Natural killer cell (primary cell): ENCODE measurements at regions not wholly inside any gene's neighbourhood (a gene's known extent, or its start where the extent isn't known, plus 50 kb on each side); places are given as distances from the start of the nearest gene placed in this dataset.

Experiments
- ATAC-seq, 3 donors: fragments of 150-1000 bp in 2 of 3; fragments of 200-7000 bp in 1 of 3; cut with Tn5 transposase; 1 replicate in 1 of 3; 2 replicates in 2 of 3; pipeline ENCODE4 v1.10.0; 2021; ENCODE audit warnings: mild to moderate bottlenecking in 2 of 3, moderate library complexity in 2 of 3
- DNase-seq, 2 donors: peaks; one replicate each; pipeline versions ENCODE4 v3.0.0 to v3.0.0-alpha.2; 2013 to 2021; ENCODE audit warnings: mixed read lengths in 1 of 2
- H3K27ac ChIP-seq: one replicate; pipeline ENCODE4 v1.5.1; 2013; ENCODE audit warnings: mild to moderate bottlenecking, low read length
- H3K27me3 ChIP-seq: one replicate; pipeline ENCODE4 v1.6.1; 2013; ENCODE audit warnings: low read length; ENCODE audit not compliant: control insufficient read depth, insufficient read depth
- H3K36me3 ChIP-seq: one replicate; pipeline ENCODE4 v1.6.1; 2013; ENCODE audit warnings: low read length; ENCODE audit not compliant: control insufficient read depth, insufficient read depth
- H3K4me1 ChIP-seq: one replicate; pipeline ENCODE4 v1.6.1; 2013; ENCODE audit warnings: low read length; ENCODE audit not compliant: control insufficient read depth, insufficient read depth
- H3K4me3 ChIP-seq: one replicate; pipeline ENCODE4 v1.5.1; 2013; ENCODE audit warnings: low read length
- H3K9me3 ChIP-seq: one replicate; pipeline ENCODE4 v1.6.1; 2013; ENCODE audit warnings: low read length; ENCODE audit not compliant: control insufficient read depth, insufficient read depth
- H3K27ac Mint-ChIP-seq, 2 donors: one replicate each; pipeline ENCODE4 v1.8.0; 2022; ENCODE audit warnings: mild to moderate bottlenecking in 2 of 2, mixed read lengths in 2 of 2, moderate library complexity in 1 of 2
- H3K27me3 Mint-ChIP-seq, 2 donors: one replicate each; pipeline ENCODE4 v1.8.0; 2022; ENCODE audit warnings: low read depth in 2 of 2, mixed read lengths in 2 of 2
- H3K36me3 Mint-ChIP-seq: one replicate; pipeline ENCODE4 v1.8.0; 2022; ENCODE audit warnings: mixed read lengths
- H3K4me1 Mint-ChIP-seq, 2 donors: one replicate each; pipeline ENCODE4 v1.8.0; 2022; ENCODE audit warnings: mixed read lengths in 2 of 2
- H3K4me3 Mint-ChIP-seq: one replicate; pipeline ENCODE4 v1.8.0; 2022; ENCODE audit warnings: mild to moderate bottlenecking, moderate library complexity, mixed read lengths
- H3K9me3 Mint-ChIP-seq, 2 donors: one replicate each; pipeline ENCODE4 v1.8.0; 2022; ENCODE audit warnings: mixed read lengths in 2 of 2
- WGBS: methylation state at CpG from one replicate; pipeline ENCODE4 v1.1.7; 2013; ENCODE audit warnings: missing lambda C conversion rate; ENCODE audit not compliant: insufficient coverage; 5-methylcytosine and 5-hydroxymethylcytosine counted together
- intact Hi-C: fragments of 100-400 bp; cut with micrococcal nuclease; formaldehyde crosslinking; loops from one replicate; pipeline ENCODE4 v1.14.2; 2022
- TF ChIP-seq, protein P1 (sequence below): fragments of 200-600 bp; IDR thresholded peaks from one replicate; pipeline ENCODE4 v1.8.0; 2022; ENCODE audit warnings: antibody characterized with exemption

DNA sequence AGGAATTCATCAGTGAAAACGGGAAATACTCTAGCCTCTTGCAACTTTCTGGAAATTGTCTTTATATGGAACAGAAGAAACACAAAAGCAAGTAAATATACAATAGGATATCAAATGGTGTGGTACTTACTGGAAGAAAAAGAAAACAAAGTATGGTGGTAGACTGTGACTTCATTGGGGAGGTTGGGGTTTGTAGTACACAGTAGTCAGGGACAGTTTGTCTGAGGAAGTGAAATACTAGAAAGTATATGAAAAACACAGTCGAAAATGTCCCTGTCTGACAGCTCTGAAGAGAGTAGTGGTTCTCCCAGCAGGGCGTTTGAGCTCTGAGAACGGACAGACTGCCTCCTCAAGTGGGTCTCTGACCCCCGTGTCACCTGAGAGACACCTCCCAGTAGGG lies 390.0 kb upstream of the NWD2 start:
- H3K4me1 ChIP-seq, result no peaks in the 10 kb centered on the region
- DNase-seq (no peak), ATAC-seq (no peak)
- H3K4me1 Mint-ChIP-seq, result no peaks in the 10 kb centered on the region
- H3K36me3 ChIP-seq, result no peaks in the 10 kb centered on the region
- intact Hi-C loops, result no loop called here
- H3K9me3 Mint-ChIP-seq, result peaks cover 8 to 13% of the 10 kb centered on the region in 2 donors
- H3K27ac Mint-ChIP-seq, result no peak overlapping the region
- H3K27me3 Mint-ChIP-seq, result no peaks in the 10 kb centered on the region
- WGBS, result 60% methylated on average over 4 of the region's 5 CpGs
- TF ChIP-seq, protein P1, sequence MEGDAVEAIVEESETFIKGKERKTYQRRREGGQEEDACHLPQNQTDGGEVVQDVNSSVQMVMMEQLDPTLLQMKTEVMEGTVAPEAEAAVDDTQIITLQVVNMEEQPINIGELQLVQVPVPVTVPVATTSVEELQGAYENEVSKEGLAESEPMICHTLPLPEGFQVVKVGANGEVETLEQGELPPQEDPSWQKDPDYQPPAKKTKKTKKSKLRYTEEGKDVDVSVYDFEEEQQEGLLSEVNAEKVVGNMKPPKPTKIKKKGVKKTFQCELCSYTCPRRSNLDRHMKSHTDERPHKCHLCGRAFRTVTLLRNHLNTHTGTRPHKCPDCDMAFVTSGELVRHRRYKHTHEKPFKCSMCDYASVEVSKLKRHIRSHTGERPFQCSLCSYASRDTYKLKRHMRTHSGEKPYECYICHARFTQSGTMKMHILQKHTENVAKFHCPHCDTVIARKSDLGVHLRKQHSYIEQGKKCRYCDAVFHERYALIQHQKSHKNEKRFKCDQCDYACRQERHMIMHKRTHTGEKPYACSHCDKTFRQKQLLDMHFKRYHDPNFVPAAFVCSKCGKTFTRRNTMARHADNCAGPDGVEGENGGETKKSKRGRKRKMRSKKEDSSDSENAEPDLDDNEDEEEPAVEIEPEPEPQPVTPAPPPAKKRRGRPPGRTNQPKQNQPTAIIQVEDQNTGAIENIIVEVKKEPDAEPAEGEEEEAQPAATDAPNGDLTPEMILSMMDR, result no peak
- H3K4me3 Mint-ChIP-seq, result no peak overlapping the region
- no peaks in the 10 kb centered on the region for H3K9me3 ChIP-seq
- no peaks in the 10 kb centered on the region for H3K36me3 Mint-ChIP-seq
- no peaks in the 10 kb centered on the region for H3K27me3 ChIP-seq
- H3K27ac ChIP-seq, result no peak overlapping the region
- no peak overlapping the region for H3K4me3 ChIP-seq

DNA sequence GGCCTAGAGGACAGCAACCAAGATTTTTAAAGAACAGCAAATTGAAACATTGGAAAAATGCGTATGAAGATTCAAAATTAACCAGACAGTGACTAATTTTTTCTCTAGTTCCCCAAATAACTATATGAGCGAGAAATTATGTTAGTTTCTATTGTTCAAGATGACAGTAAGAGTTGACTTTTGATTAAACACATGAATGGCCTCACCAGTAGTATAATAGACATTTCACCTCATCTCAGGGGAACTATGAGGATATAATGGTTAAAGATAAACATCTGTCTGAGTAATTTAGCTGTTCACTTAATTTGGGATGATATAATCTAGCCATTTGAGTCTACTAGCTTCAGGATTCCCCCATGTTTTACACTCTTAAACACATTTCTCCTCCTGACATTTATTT lies 380.9 kb upstream of the NWD2 start:
- TF ChIP-seq, protein P1, result no peak
- Histone ChIP-seq H3K36me3 (no peaks in the 10 kb centered on the region), H3K4me1 (no peaks in the 10 kb centered on the region), H3K4me3 (no peak overlapping the region), H3K27me3 (no peaks in the 10 kb centered on the region), H3K9me3 (no peaks in the 10 kb centered on the region), H3K27ac (no peak overlapping the region)
- H3K36me3 Mint-ChIP-seq, result no peaks in the 10 kb centered on the region
- no peak overlapping the region for H3K4me3 Mint-ChIP-seq
- no peaks in the 10 kb centered on the region for H3K4me1 Mint-ChIP-seq
- peaks cover 0 to 2% of the 10 kb centered on the region in 2 donors for H3K9me3 Mint-ChIP-seq
- no peak overlapping the region for H3K27ac Mint-ChIP-seq
- intact Hi-C loops, result no loop called here
- DNase-seq (no peak), ATAC-seq (no peak)
- no peaks in the 10 kb centered on the region for H3K27me3 Mint-ChIP-seq
- WGBS, result 100% methylated on average over 1 of the region's 2 CpGs

DNA sequence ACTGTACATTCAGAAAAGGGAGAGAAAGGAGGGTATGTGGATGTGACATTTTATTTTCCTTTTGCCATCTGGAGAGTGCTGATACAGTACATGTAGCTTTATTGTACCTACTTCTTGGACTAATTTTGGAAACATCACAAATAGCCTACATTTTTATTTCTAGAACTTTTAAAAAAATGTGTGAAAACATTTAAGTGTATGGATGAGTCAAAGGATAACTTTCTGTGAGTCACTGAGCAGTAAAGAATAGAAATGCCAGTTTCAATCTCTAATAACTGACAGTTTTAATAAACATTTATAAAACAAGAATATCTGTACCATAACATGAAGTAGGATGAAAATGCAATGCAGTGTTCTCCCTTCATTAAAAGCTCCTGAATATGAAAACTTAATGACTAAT lies 374.4 kb upstream of the NWD2 start:
- H3K27me3 ChIP-seq, result no peaks in the 10 kb centered on the region
- Mint-ChIP-seq H3K27me3 (no peaks in the 10 kb centered on the region), H3K9me3 (peaks cover 4 to 5% of the 10 kb centered on the region in 2 donors), H3K27ac (no peak overlapping the region), H3K36me3 (no peaks in the 10 kb centered on the region), H3K4me3 (no peak overlapping the region), H3K4me1 (no peaks in the 10 kb centered on the region)
- ATAC-seq (no peak), DNase-seq (no peak)
- intact Hi-C loops, result no loop called here
- no peak overlapping the region for H3K27ac ChIP-seq
- H3K4me3 ChIP-seq, result no peak overlapping the region
- TF ChIP-seq, protein P1, result no peak
- H3K4me1 ChIP-seq, result no peaks in the 10 kb centered on the region
- H3K36me3 ChIP-seq, result no peaks in the 10 kb centered on the region
- no peaks in the 10 kb centered on the region for H3K9me3 ChIP-seq

DNA sequence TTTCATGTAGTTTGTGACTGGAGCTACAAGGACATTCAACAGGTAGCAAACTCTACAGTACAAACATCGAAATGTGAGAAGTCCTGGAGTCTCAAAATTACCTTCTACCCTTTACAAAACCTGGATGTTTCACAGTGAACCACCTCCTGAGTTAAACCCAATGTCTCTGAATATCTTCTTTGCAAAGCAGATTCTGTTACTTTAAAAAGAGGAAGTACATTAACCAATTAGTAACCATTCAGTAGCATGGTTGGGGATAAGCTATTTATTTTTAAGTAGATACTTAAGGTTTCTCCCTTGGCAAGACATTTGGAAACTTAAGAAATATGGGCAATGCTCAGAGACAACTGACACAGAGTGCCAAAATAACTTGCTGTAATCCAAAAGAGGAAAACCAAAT lies 371.9 kb upstream of the NWD2 start:
- intact Hi-C loops, result no loop called here
- no peaks in the 10 kb centered on the region for H3K9me3 ChIP-seq
- DNase-seq, result no peak
- 73% methylated on average over 1 of the region's 1 CpG for WGBS
- no peak for ATAC-seq
- Mint-ChIP-seq H3K27ac (no peak overlapping the region), H3K36me3 (no peaks in the 10 kb centered on the region), H3K9me3 (peaks cover 4 to 5% of the 10 kb centered on the region in 2 donors), H3K27me3 (no peaks in the 10 kb centered on the region), H3K4me1 (no peaks in the 10 kb centered on the region), H3K4me3 (no peak overlapping the region)
- H3K4me3 ChIP-seq, result no peak overlapping the region
- no peaks in the 10 kb centered on the region for H3K4me1 ChIP-seq
- TF ChIP-seq, protein P1, result no peak
- no peaks in the 10 kb centered on the region for H3K27me3 ChIP-seq
- H3K36me3 ChIP-seq, result no peaks in the 10 kb centered on the region
- H3K27ac ChIP-seq, result no peak overlapping the region
